PFSK-1 (cell line): ENCODE measurements at regions not wholly inside any gene's neighbourhood (a gene's known extent, or its start where the extent isn't known, plus 50 kb on each side); places are given as distances from the start of the nearest gene placed in this dataset.

Experiments used
- FOXP2 ChIP-seq: optimal IDR thresholded peaks from 2 replicates; pipeline ENCODE3; 2011; ENCODE audit warnings: borderline replicate concordance, control low read depth, inconsistent platforms; ENCODE audit not compliant: insufficient read depth; ENCODE audit errors: extremely low read length, extremely low read depth
- POLR2AphosphoS5 ChIP-seq: IDR thresholded peaks from 2 replicates; pipeline ENCODE4 v1.6.1; 2012; ENCODE audit warnings: low read depth, mild to moderate bottlenecking, control low read depth, low read length, moderate library complexity
- SIN3A ChIP-seq: IDR thresholded peaks from 2 replicates; pipeline ENCODE4 v1.6.1; 2012; ENCODE audit warnings: mild to moderate bottlenecking, low read length, moderate library complexity, borderline replicate concordance; ENCODE audit not compliant: insufficient read depth

DNA sequence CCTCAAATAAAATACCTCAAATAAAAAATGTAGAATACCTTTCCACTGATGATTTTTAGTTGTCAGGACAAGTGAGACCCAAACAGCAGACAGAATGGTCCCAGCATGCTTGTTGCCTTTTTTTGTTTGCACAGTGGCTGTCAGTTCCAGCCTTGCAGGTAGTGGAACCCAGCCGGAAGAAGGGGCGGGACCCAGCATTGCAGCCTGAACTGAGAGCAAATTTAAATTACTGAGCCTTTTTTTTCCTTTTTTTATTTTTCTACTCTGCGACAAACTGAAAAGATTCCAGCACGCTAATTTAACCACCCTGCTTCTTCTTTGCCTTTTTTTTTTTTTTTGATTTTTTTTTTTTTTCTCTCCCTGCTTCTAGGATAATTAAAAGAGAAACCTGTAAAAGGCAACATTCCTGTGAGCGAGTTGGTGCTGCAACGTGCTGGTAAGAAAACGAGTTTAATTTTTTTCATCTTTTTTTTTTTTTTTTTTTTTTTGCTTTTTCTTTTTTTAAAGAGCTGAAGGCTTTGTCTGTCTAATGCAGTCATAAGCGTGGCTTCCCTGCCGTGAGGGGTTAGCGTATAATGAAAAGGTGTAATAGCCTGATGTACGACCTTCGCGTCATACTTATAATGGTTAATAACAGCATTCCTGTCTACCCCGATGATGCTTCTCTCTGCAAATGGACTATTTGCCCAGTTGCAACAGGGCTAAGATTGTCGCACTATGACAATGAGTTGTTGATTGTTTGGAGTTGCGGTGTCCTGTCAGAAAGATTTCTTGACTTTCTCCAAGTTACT, 555.3 kb upstream of the CELF2 start:
- no peak for TF ChIP-seq POLR2AphosphoS5
- TF ChIP-seq FOXP2, result no peak
- TF ChIP-seq SIN3A, result no peak
